ENCODE measurements at regions not wholly inside any gene's neighbourhood (a gene's known extent, or its start where the extent isn't known, plus 50 kb on each side); places are given as distances from the start of the nearest gene placed in this dataset.
"Not testable (repeated sequence)": the region's sequence is repeated elsewhere in the genome, so short reads cannot be mapped to it uniquely, and the experiment has no call there.

DNA sequence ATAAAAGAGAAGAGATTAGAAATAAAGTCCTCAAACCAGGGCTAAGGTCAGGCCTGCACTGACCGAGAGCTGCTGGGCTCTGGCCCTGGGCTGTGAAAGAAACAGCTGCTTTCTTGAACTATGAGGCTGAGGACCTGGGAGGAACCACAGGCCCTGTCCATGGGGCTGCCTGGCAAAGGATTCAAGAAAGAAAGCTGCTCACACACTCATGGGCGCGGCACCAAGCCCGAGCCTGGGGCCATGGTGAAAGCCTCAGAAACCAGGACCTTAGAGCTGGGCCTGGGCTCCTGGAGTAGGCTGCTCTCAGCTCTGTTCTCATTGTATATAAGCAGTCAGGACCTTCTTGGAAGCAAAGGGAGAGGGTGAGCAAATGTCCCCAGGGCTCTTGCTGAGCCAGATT, 601.9 kb downstream of the RPIA start:
- not testable (repeated sequence) for TF ChIP-seq POLR2A (IDR thresholded peaks at IDR 0.05)
- TF ChIP-seq, protein P1, sequence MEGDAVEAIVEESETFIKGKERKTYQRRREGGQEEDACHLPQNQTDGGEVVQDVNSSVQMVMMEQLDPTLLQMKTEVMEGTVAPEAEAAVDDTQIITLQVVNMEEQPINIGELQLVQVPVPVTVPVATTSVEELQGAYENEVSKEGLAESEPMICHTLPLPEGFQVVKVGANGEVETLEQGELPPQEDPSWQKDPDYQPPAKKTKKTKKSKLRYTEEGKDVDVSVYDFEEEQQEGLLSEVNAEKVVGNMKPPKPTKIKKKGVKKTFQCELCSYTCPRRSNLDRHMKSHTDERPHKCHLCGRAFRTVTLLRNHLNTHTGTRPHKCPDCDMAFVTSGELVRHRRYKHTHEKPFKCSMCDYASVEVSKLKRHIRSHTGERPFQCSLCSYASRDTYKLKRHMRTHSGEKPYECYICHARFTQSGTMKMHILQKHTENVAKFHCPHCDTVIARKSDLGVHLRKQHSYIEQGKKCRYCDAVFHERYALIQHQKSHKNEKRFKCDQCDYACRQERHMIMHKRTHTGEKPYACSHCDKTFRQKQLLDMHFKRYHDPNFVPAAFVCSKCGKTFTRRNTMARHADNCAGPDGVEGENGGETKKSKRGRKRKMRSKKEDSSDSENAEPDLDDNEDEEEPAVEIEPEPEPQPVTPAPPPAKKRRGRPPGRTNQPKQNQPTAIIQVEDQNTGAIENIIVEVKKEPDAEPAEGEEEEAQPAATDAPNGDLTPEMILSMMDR (IDR thresholded peaks at IDR 0.05): not testable (repeated sequence)
